GM18505 (cell line): ENCODE measurements at regions not wholly inside any gene's neighbourhood (a gene's known extent, or its start where the extent isn't known, plus 50 kb on each side); places are given as distances from the start of the nearest gene placed in this dataset.

ENCODE experiments used
- ATAC-seq: cut with Tn5 transposase; IDR thresholded peaks from one replicate; pipeline ENCODE4 v1.9.1; 2021; ENCODE audit not compliant: unreplicated experiment
- POLR2A ChIP-seq: IDR thresholded peaks from 4 replicates; pipeline ENCODE4 v1.6.1; 2011; ENCODE audit warnings: borderline replicate concordance; ENCODE audit not compliant: insufficient read depth, insufficient read length; ENCODE audit errors: extremely low read depth

- TF ChIP-seq POLR2A = no peak
- no peak for ATAC-seq
These were observed 164.1 kb downstream of the TFAP2A start for GRCh38 chr6:10250655-10251220.

GRCh38 chr6:10248378-10248843 is 166.5 kb downstream of the TFAP2A start:
- no peak for ATAC-seq
- no peak for TF ChIP-seq POLR2A

DNA sequence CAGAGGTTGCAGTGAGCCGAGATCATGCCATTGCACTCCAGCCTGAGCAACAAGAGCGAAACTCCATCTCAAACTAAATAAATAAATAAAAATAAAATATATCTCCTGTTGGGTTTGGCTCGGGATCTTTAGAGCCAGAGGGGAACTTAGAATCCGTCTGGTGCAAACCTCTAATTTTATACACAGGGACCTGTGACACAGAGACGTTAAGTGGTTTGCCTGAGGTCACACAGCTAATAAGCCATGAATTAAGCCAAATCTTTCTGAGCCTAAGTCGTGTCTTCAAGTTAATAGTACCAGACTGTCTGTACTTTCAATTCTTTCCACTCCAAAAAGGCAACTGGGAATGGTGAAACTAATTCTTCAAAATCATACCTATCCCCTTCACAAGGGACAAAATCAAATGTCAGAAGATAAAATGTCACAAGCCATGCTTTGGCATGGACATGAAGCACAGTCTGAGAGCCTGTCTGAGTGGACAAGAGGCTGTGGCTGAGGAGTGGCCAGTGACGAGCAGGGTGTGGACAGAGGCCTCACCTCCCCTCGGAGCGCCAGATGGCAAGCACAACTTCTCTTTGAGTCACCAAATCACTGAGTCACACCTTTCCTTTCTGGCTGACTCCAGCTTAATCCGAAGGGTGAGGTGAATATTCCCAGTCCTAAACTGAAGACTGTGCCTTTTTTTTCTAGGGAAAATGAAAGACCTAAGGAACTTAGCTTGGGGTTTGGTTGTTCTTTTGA is 177.4 kb downstream of the TFAP2A start:
- TF ChIP-seq POLR2A = no peak
- ATAC-seq = no peak

DNA sequence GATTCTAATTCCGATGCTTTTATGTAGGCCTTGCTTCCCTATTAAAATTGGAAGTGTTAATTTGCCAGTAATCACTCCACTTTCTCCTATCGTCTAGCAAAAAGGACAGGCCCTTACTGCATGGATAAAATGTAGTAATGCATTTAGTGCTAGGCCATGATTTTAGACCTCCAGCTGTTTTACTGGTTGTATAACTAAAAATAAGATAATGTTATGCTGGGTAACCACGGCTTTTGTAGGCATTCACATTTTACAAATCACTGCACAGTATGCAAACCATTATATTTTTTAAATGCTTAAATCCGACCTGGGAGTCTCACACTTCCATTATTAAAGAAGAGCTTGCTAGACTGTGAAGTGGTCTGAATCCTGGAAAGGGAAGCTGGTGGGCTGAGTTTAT is 179.5 kb downstream of the TFAP2A start:
- TF ChIP-seq POLR2A = no peak
- no peak for ATAC-seq

GRCh38 chr6:10230531-10230930 is 184.3 kb downstream of the TFAP2A start:
- ATAC-seq = no peak
- TF ChIP-seq POLR2A = no peak

GRCh38 chr6:10223841-10224240 is 191.0 kb downstream of the TFAP2A start:
- no peak for ATAC-seq
- no peak for TF ChIP-seq POLR2A

DNA sequence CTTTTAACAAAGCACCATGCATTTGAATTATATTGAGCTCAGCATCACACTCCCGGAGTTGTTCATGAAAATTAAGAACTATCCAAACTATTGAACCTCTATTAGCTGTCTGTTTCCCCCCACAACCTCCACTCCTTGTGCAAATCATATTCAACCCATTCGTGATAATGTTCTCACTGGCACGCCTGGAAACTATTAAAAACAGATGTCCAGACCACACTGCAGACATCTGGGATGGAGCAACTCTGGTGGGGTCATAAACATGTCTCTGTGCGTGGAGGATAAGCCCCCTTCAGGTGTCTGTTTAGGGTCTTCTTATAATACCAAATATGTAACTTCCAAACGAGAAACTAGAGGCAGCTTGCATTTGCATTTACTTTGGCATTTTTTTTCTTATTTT is 193.7 kb downstream of the TFAP2A start:
- no peak for TF ChIP-seq POLR2A
- ATAC-seq = no peak

- no peak for ATAC-seq
- TF ChIP-seq POLR2A = no peak
These were observed 195.4 kb downstream of the TFAP2A start for GRCh38 chr6:10219510-10219909.

- no peak for ATAC-seq
- TF ChIP-seq POLR2A = no peak
These were observed 197.8 kb downstream of the TFAP2A start for GRCh38 chr6:10217111-10217510.

GRCh38 chr6:10215326-10216110 is 199.4 kb downstream of the TFAP2A start:
- no peak for TF ChIP-seq POLR2A
- no peak for ATAC-seq

GRCh38 chr6:10210052-10210451 is 204.8 kb downstream of the TFAP2A start:
- no peak for ATAC-seq
- no peak for TF ChIP-seq POLR2A

- no peak for TF ChIP-seq POLR2A
- no peak for ATAC-seq
These were observed 209.0 kb downstream of the TFAP2A start for GRCh38 chr6:10205892-10206291.

GRCh38 chr6:10205120-10205519 is 209.8 kb downstream of the TFAP2A start:
- ATAC-seq = no peak
- no peak for TF ChIP-seq POLR2A

DNA sequence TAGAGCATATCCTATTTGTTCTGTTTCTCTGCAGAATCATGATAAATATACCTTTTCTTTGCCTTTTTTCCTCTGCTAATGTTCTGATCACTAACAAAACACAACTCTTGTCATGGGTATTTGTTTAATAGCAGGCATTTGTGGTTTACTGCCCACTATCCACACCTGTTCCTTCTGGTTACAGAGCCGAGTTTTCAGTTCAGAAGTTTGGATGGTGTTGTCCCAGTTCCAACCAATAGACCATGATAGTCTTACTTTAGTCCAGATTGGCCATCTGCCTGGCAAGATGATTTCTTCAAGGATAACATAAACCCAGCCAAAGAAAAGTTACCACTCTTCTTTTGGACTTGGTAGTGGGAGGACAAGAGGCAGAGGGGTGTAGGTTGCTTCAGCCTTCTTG is 211.2 kb downstream of the TFAP2A start:
- no peak for TF ChIP-seq POLR2A
- ATAC-seq = no peak
